Esophagus squamous epithelium (tissue), 5 donors: ENCODE measurements at regions not wholly inside any gene's neighbourhood (a gene's known extent, or its start where the extent isn't known, plus 50 kb on each side); places are given as distances from the start of the nearest gene placed in this dataset.

Source experiments
- DNase-seq: peaks from one replicate; lab custom pipeline; 2025; lab: John Stamatoyannopoulos, UW
- H3K27ac ChIP-seq, 4 donors: fragments of 200-600 bp; sonication (generic); one replicate each; pipeline ENCODE4 v1.5.1; 2016 to 2019; ENCODE audit warnings: mild to moderate bottlenecking in 1 of 4
- H3K27me3 ChIP-seq, 4 donors: fragments of 200-600 bp; sonication (generic); 1 replicate in 3 of 4; 2 replicates in 1 of 4; pipeline versions ENCODE4 v1.5.1 to v1.6.0; 2017 to 2021; ENCODE audit warnings: antibody characterized with exemption in 1 of 4
- H3K36me3 ChIP-seq, 3 donors: fragments of 200-600 bp; sonication (generic); one replicate each; pipeline ENCODE4 v1.5.1; 2016 to 2019
- H3K4me1 ChIP-seq, 3 donors: fragments of 200-600 bp; sonication (generic); one replicate each; pipeline ENCODE4 v1.5.1; 2017 to 2019
- H3K4me3 ChIP-seq, 4 donors: fragments of 200-600 bp; sonication (generic); 1 replicate in 3 of 4; 2 replicates in 1 of 4; pipeline ENCODE4 v1.5.1; 2016 to 2019; ENCODE audit warnings: mild to moderate bottlenecking in 2 of 4, moderate library complexity in 1 of 4
- H3K9me3 ChIP-seq, 3 donors: fragments of 200-600 bp; sonication (generic); one replicate each; pipeline ENCODE4 v1.5.1; 2016 to 2019
- CTCF ChIP-seq, 6 experiments: fragments of 450-650 bp in 4 of 6; fragments of 200-600 bp in 2 of 6; sonication (generic) in 2 of 6; IDR thresholded peaks; one replicate each; pipeline ENCODE4 v1.5.1; 2016 to 2019; ENCODE audit warnings: antibody characterized with exemption in 6 of 6, mild to moderate bottlenecking in 4 of 6, moderate library complexity in 4 of 6
- POLR2A ChIP-seq, 4 donors: fragments of 450-650 bp; IDR thresholded peaks; one replicate each; pipeline ENCODE4 v1.6.1; 2017; ENCODE audit warnings: antibody characterized with exemption in 4 of 4, mild to moderate bottlenecking in 4 of 4, moderate library complexity in 3 of 4
- WGBS, 2 donors: methylation state at CpG; one replicate each; pipeline ENCODE4 v1.1.5; 2018; 5-methylcytosine and 5-hydroxymethylcytosine counted together
- intact Hi-C: fragments of 100-400 bp; cut with DNase I; formaldehyde crosslinking; loops from one replicate; pipeline ENCODE4 v1.15.0; 2022
- donor health status: DM: yes; HTN: yes; CAD: no.

DNA sequence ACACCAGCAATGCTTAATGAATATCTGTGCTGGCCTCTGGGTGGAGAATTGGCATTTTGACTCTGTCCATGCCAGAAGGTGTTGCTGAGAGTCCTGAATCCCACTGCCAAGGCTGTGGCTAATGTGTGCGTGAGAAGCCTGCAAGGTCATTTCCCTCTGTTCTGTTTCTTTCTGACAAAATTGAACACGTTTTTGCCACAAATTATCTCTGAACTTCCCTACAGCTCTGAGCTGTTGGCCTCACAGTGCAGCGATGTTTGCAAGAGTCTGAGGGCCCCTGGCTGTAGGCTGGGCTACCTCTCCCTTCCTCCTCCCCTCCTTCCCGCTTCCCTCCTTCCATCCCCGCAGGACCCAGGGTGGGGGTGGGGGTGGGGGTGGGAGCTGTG, 154.1 kb upstream of the HS6ST1 start:
- intact Hi-C loops = no loop called here
- H3K27me3 ChIP-seq = peaks cover 0 to 21% (median 0%) of the 10 kb centered on the region in 4 donors
- no peak for DNase-seq
- H3K4me1 ChIP-seq = peaks cover 7 to 19% (median 8%) of the 10 kb centered on the region in 3 donors
- H3K36me3 ChIP-seq = no peaks in the 10 kb centered on the region
- H3K4me3 ChIP-seq = peak overlapping the region in 2 of 4 donors; percentile 19 to 41
- 25 to 49% methylated on average over 2 to 3 of the region's 5 CpGs for WGBS, 2 donors
- peak overlapping the region in 3 of 4 donors; percentile 23 to 67 (median 53) for H3K27ac ChIP-seq
- H3K9me3 ChIP-seq = peaks cover 0 to 31% (median 18%) of the 10 kb centered on the region in 3 donors
- TF ChIP-seq POLR2A (IDR thresholded peaks at IDR 0.05) (no peak), CTCF (IDR thresholded peaks at IDR 0.05) (no peak)

DNA sequence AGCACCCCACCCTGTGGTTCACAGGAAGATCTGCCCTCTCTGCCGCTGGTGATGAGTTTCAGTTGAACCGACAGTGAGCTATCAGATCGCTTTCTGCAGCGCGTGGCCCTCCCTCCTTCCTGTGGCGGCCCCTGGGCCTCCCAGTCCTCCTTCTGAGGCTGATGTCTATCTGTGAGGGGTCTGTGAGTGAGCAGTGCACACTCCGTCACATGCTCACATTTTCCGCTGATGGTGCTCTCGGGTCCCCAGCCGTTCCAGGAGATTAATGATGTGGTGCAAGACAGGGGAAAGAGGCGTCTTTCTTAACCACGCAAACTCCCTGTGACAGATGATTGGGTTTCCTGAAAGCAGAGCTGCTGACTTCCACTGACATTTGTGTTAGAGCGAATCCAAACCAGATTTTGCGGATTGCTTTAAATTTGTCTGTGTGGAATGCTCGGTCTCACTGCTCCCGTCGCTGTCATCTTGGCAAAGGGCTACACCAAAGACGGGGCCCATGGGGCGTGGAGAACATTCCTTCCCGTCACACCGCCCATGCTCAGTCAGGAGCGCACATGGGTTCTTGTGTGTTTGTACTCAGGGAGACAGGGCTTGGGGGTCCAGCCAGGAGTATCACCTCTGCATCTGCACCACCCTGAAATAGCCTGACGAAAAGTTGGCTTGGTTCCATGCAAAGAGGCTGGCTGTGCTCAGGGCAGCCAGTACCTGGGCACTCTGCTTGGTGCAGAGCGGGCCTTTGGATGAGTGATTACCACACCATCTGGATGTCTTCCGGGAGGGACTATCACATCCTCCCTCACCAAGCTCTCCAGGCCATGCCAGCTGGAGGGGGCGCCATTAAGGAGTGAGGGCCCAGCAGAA, 154.7 kb upstream of the HS6ST1 start:
- Histone ChIP-seq H3K4me1 (peaks cover 7 to 19% (median 8%) of the 10 kb centered on the region in 3 donors), H3K4me3 (peak overlapping the region in 2 of 4 donors; percentile 19 to 41), H3K36me3 (no peaks in the 10 kb centered on the region), H3K27me3 (peaks cover 0 to 21% (median 0%) of the 10 kb centered on the region in 4 donors), H3K27ac (peak overlapping the region in 3 of 4 donors; percentile 23 to 67 (median 53)), H3K9me3 (peaks cover 0 to 25% (median 18%) of the 10 kb centered on the region in 3 donors)
- DNase-seq = no peak
- TF ChIP-seq POLR2A (IDR thresholded peaks at IDR 0.05) = no peak
- no peak for TF ChIP-seq CTCF (IDR thresholded peaks at IDR 0.05)
- intact Hi-C loops = no loop called here
- WGBS, 2 donors = 39 to 60% methylated on average over 7 to 21 of the region's 26 CpGs

GRCh38 chr2:128474036-128474955, 155.6 kb upstream of the HS6ST1 start:
- Histone ChIP-seq H3K9me3 (peaks cover 0 to 16% (median 14%) of the 10 kb centered on the region in 3 donors), H3K4me3 (no peak overlapping the region), H3K27me3 (peaks cover 0 to 21% (median 0%) of the 10 kb centered on the region in 4 donors), H3K4me1 (peaks cover 7 to 19% (median 8%) of the 10 kb centered on the region in 3 donors), H3K36me3 (no peaks in the 10 kb centered on the region), H3K27ac (peak overlapping the region in 3 of 4 donors; percentile 23 to 57 (median 53))
- intact Hi-C loops = no loop called here
- no peak for TF ChIP-seq CTCF (IDR thresholded peaks at IDR 0.05)
- TF ChIP-seq POLR2A (IDR thresholded peaks at IDR 0.05) = no peak
- DNase-seq = no peak
- 77 to 81% methylated on average over 4 to 6 of the region's 10 CpGs for WGBS, 2 donors

DNA sequence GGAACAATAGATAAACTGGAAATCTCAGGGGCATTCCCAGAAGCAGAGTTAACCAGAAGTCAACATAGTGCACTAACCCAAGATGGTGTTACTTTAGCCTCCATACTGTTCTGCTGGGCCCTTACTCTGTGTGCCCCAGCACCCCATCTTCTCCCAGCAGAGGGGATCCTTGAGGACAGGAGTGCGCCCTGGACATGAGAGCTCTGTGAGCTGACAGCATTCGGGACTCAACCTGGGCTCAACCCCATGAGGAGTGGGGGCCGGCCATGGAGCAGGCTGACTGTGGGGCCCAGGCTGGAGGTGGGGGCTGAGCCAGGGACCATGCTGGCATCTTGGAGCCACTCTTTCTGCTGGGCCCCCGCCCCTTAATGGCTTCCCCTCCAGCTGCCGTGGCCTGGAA, 156.3 kb upstream of the HS6ST1 start:
- H3K9me3 ChIP-seq = peaks cover 0 to 9% (median 8%) of the 10 kb centered on the region in 3 donors
- intact Hi-C loops = no loop called here
- no peak overlapping the region for H3K4me3 ChIP-seq
- DNase-seq = no peak
- H3K4me1 ChIP-seq = peaks cover 7 to 19% (median 8%) of the 10 kb centered on the region in 3 donors
- no peaks in the 10 kb centered on the region for H3K36me3 ChIP-seq
- TF ChIP-seq POLR2A (IDR thresholded peaks at IDR 0.05) (no peak), CTCF (IDR thresholded peaks at IDR 0.05) (no peak)
- no CpG with 5 or more reads among the region's 5 CpGs for WGBS, 2 donors
- H3K27ac ChIP-seq = no peak overlapping the region
- H3K27me3 ChIP-seq = peaks cover 0 to 21% (median 0%) of the 10 kb centered on the region in 4 donors
